SK-N-SH treated with all-trans-retinoic acid at 6 μM for 48 hours (cell line): ENCODE measurements at regions not wholly inside any gene's neighbourhood (a gene's known extent, or its start where the extent isn't known, plus 50 kb on each side); places are given as distances from the start of the nearest gene placed in this dataset.

Experiments
- ATAC-seq: fragments of 200-7000 bp; cut with Tn5 transposase; 3 replicates; pipeline ENCODE4 v1.9.1; 2020; ENCODE audit warnings: mild to moderate bottlenecking, moderate library complexity
- ARNTL ChIP-seq: fragments of 450-650 bp; formaldehyde crosslinking; IDR thresholded peaks from 2 replicates; pipeline ENCODE4 v1.5.0; 2020; ENCODE audit warnings: low read depth, mild to moderate bottlenecking, moderate library complexity, borderline replicate concordance
- BACH2 ChIP-seq: fragments of 250-450 bp; sonication (Bioruptor Pico); IDR thresholded peaks from 2 replicates; pipeline ENCODE4 v1.9.0; 2021; ENCODE audit warnings: mild to moderate bottlenecking, borderline replicate concordance
- CREB5 ChIP-seq: fragments of 250-450 bp; sonication (Bioruptor Pico); IDR thresholded peaks from 2 replicates; pipeline ENCODE4 v1.5.1; 2020; ENCODE audit warnings: low read depth, mild to moderate bottlenecking, moderate library complexity
- CSDC2 ChIP-seq: fragments of 250-450 bp; sonication (Bioruptor Pico); IDR thresholded peaks from 2 replicates; pipeline ENCODE4 v1.5.0; 2020; ENCODE audit warnings: mild to moderate bottlenecking, moderate library complexity
- CSRNP3 ChIP-seq: fragments of 250-450 bp; sonication (Bioruptor Pico); IDR thresholded peaks from 2 replicates; pipeline ENCODE4 v1.5.1; 2021; ENCODE audit warnings: mild to moderate bottlenecking, moderate library complexity
- GLIS3 ChIP-seq: fragments of 250-450 bp; sonication (Bioruptor Pico); IDR thresholded peaks from 2 replicates; pipeline ENCODE4 v1.5.0; 2020; ENCODE audit warnings: mild to moderate bottlenecking, moderate library complexity
- ISL1 ChIP-seq: fragments of 250-450 bp; sonication (Bioruptor Pico); IDR thresholded peaks from 2 replicates; pipeline ENCODE4 v2.1.2; 2022; ENCODE audit warnings: mild to moderate bottlenecking, moderate library complexity
- OSR1 ChIP-seq: fragments of 250-450 bp; sonication (Bioruptor Pico); IDR thresholded peaks from 2 replicates; pipeline ENCODE4 v1.8.0; 2022; ENCODE audit warnings: moderate library complexity, mild to moderate bottlenecking, inconsistent platforms
- POU6F1 ChIP-seq: fragments of 250-450 bp; sonication (Bioruptor Pico); IDR thresholded peaks from 2 replicates; pipeline ENCODE4 v1.8.0; 2021; ENCODE audit warnings: low read depth, mild to moderate bottlenecking, moderate library complexity, borderline replicate concordance
- PPARA ChIP-seq: fragments of 250-450 bp; sonication (Bioruptor Pico); IDR thresholded peaks from 2 replicates; pipeline ENCODE4 v1.5.0; 2020; ENCODE audit warnings: mild to moderate bottlenecking, borderline replicate concordance
- RARB ChIP-seq: fragments of 250-450 bp; sonication (Bioruptor Pico); IDR thresholded peaks from 2 replicates; pipeline ENCODE4 v1.8.0; 2021; ENCODE audit warnings: mild to moderate bottlenecking, moderate library complexity
- SNAI2 ChIP-seq: fragments of 250-450 bp; sonication (Bioruptor Pico); IDR thresholded peaks from 2 replicates; pipeline ENCODE4 v1.5.0; 2020; ENCODE audit warnings: mild to moderate bottlenecking, moderate library complexity
- TOX ChIP-seq: fragments of 250-450 bp; sonication (Bioruptor Pico); IDR thresholded peaks from 2 replicates; pipeline ENCODE4 v1.8.0; 2021; ENCODE audit warnings: mild to moderate bottlenecking, moderate library complexity, borderline replicate concordance
- TSHZ2 ChIP-seq: fragments of 250-450 bp; sonication (Bioruptor Pico); IDR thresholded peaks from 2 replicates; pipeline ENCODE4 v1.5.0; 2020; ENCODE audit warnings: mild to moderate bottlenecking, moderate library complexity
- ZC3H10 ChIP-seq: fragments of 250-450 bp; sonication (Bioruptor Pico); IDR thresholded peaks from 2 replicates; pipeline ENCODE4 v1.5.1; 2021; ENCODE audit warnings: mild to moderate bottlenecking, moderate library complexity
- ZFP3 ChIP-seq: fragments of 250-450 bp; sonication (Bioruptor Pico); IDR thresholded peaks from 2 replicates; pipeline ENCODE4 v1.5.0; 2020; ENCODE audit warnings: mild to moderate bottlenecking, moderate library complexity
- ZFP30 ChIP-seq: fragments of 450-650 bp; formaldehyde crosslinking; IDR thresholded peaks from 2 replicates; pipeline ENCODE4 v1.5.0; 2022; ENCODE audit warnings: mild to moderate bottlenecking, moderate library complexity
- ZNF70 ChIP-seq: fragments of 450-650 bp; formaldehyde crosslinking; IDR thresholded peaks from 2 replicates; pipeline ENCODE4 v1.5.0; 2020; ENCODE audit warnings: mild to moderate bottlenecking, moderate library complexity
- ZNF8 ChIP-seq: fragments of 450-650 bp; formaldehyde crosslinking; IDR thresholded peaks from 2 replicates; pipeline ENCODE4 v1.5.0; 2020; ENCODE audit warnings: mild to moderate bottlenecking, moderate library complexity

GRCh38 chr20:16639027-16639941, 66.0 kb upstream of the KIF16B start:
- no peak for ATAC-seq
- TF ChIP-seq POU6F1 (CRISPR knock-in tag) (no peak), ISL1 (no peak), OSR1 (no peak), PPARA (no peak), TOX (CRISPR knock-in tag) (no peak), GLIS3 (no peak), CREB5 (CRISPR knock-in tag) (no peak), ZC3H10 (CRISPR knock-in tag) (no peak), ZFP3 (CRISPR knock-in tag) (no peak), BACH2 (CRISPR knock-in tag) (no peak), CSDC2 (no peak), CSRNP3 (no peak), ZNF70 (CRISPR knock-in tag) (no peak)

- no peak for TF ChIP-seq ZNF70 (CRISPR knock-in tag)
- no peak for TF ChIP-seq TOX (CRISPR knock-in tag)
- no peak for TF ChIP-seq ARNTL (CRISPR knock-in tag)
- no peak for TF ChIP-seq ZFP30 (CRISPR knock-in tag)
- no peak for TF ChIP-seq CREB5 (CRISPR knock-in tag)
- no peak for TF ChIP-seq TSHZ2
- TF ChIP-seq ISL1 = no peak
- TF ChIP-seq, all 23 proteins: peak for 0
- no peak for ATAC-seq
These were observed 64.5 kb upstream of the KIF16B start for GRCh38 chr20:16637797-16638196.

GRCh38 chr20:16626849-16627248, 53.6 kb upstream of the KIF16B start:
- TF ChIP-seq PPARA (no peak), ARNTL (CRISPR knock-in tag) (no peak), RARB (CRISPR knock-in tag) (no peak), SNAI2 (CRISPR knock-in tag) (no peak), BACH2 (CRISPR knock-in tag) (no peak), ZNF8 (CRISPR knock-in tag) (no peak), GLIS3 (no peak), TOX (CRISPR knock-in tag) (no peak), CSRNP3 (no peak), ZNF70 (CRISPR knock-in tag) (no peak)
- no peak for ATAC-seq
